CD4-positive, CD25-positive, alpha-beta regulatory T cell (primary cell): ENCODE measurements at regions not wholly inside any gene's neighbourhood (a gene's known extent, or its start where the extent isn't known, plus 50 kb on each side); places are given as distances from the start of the nearest gene placed in this dataset.
"Not testable (repeated sequence)": the region's sequence is repeated elsewhere in the genome, so short reads cannot be mapped to it uniquely, and the experiment has no call there.

ENCODE experiments used
- ATAC-seq, 2 donors: fragments of 150-1000 bp; cut with Tn5 transposase; one replicate each; pipeline ENCODE4 v1.10.0; 2021; ENCODE audit warnings: low read depth in 2 of 2, moderate number of reproducible peaks in 2 of 2, moderate library complexity in 1 of 2
- DNase-seq, 3 donors: peaks; one replicate each; pipeline versions ENCODE4 v3.0.0 to v3.0.0-alpha.2; 2012 to 2022; ENCODE audit warnings: mixed read lengths in 1 of 3
- H3K27ac ChIP-seq: one replicate; pipeline ENCODE4 v1.7.0; 2013; ENCODE audit warnings: mild to moderate bottlenecking, low read length; ENCODE audit not compliant: insufficient read depth, poor library complexity, severe bottlenecking
- H3K27me3 ChIP-seq: one replicate; pipeline ENCODE4 v1.7.0; 2013; ENCODE audit warnings: low read length; ENCODE audit not compliant: control insufficient read depth, insufficient read depth
- H3K36me3 ChIP-seq: one replicate; pipeline ENCODE4 v1.7.0; 2013; ENCODE audit warnings: mild to moderate bottlenecking, low read length, moderate library complexity; ENCODE audit not compliant: control insufficient read depth, insufficient read depth
- H3K4me1 ChIP-seq: 2 replicates; pipeline ENCODE4 v1.7.0; 2013; ENCODE audit warnings: mild to moderate bottlenecking, low read length; ENCODE audit not compliant: insufficient read depth, control insufficient read depth, poor library complexity, severe bottlenecking
- H3K4me3 ChIP-seq: one replicate; pipeline ENCODE4 v1.7.0; 2013; ENCODE audit warnings: low read depth, mild to moderate bottlenecking, low read length, moderate library complexity
- H3K9me3 ChIP-seq, 2 experiments: 1 replicate in 1 of 2; 2 replicates in 1 of 2; pipeline ENCODE4 v1.7.0; 2013; ENCODE audit warnings: low read length in 2 of 2, mild to moderate bottlenecking in 1 of 2, moderate library complexity in 1 of 2; ENCODE audit not compliant: control insufficient read depth in 2 of 2
- H3K27ac Mint-ChIP-seq, 3 donors: one replicate each; pipeline ENCODE4 v1.8.0; 2020 to 2022; ENCODE audit warnings: mild to moderate bottlenecking in 3 of 3, mixed read lengths in 3 of 3, moderate library complexity in 2 of 3
- H3K27me3 Mint-ChIP-seq: one replicate; pipeline ENCODE4 v1.8.0; 2022; ENCODE audit warnings: mild to moderate bottlenecking, mixed read lengths
- H3K36me3 Mint-ChIP-seq: one replicate; pipeline ENCODE4 v1.8.0; 2020; ENCODE audit warnings: mixed read lengths
- H3K4me1 Mint-ChIP-seq, 4 donors: one replicate each; pipeline ENCODE4 v1.8.0; 2020 to 2022; ENCODE audit warnings: mixed read lengths in 4 of 4, mild to moderate bottlenecking in 1 of 4
- H3K4me3 Mint-ChIP-seq, 4 donors: one replicate each; pipeline ENCODE4 v1.8.0; 2020 to 2022; ENCODE audit warnings: mild to moderate bottlenecking in 4 of 4, mixed read lengths in 4 of 4, moderate library complexity in 3 of 4
- H3K9me3 Mint-ChIP-seq, 7 donors: one replicate each; pipeline ENCODE4 v1.8.0; 2020 to 2022; ENCODE audit warnings: mixed read lengths in 7 of 7, mild to moderate bottlenecking in 3 of 7, moderate library complexity in 2 of 7

GRCh38 chr6:863127-863526 is 170.2 kb upstream of the EXOC2 start:
- H3K4me1 ChIP-seq, H3K27ac ChIP-seq, H3K36me3 Mint-ChIP-seq, H3K4me3 Mint-ChIP-seq, DNase-seq, H3K4me3 ChIP-seq, H3K4me1 Mint-ChIP-seq, H3K27ac Mint-ChIP-seq, H3K9me3 ChIP-seq, ATAC-seq, H3K36me3 ChIP-seq, H3K9me3 Mint-ChIP-seq: not testable (repeated sequence)
- peaks cover 11% of the 10 kb centered on the region for H3K27me3 ChIP-seq
- H3K27me3 Mint-ChIP-seq = peaks cover 13% of the 10 kb centered on the region

- Mint-ChIP-seq H3K4me3 (no peak overlapping the region), H3K27ac (no peak overlapping the region), H3K4me1 (no peaks in the 10 kb centered on the region), H3K9me3 (no peaks in the 10 kb centered on the region), H3K36me3 (no peaks in the 10 kb centered on the region), H3K27me3 (peaks cover 11% of the 10 kb centered on the region)
- H3K4me3 ChIP-seq = no peak overlapping the region
- no peaks in the 10 kb centered on the region for H3K36me3 ChIP-seq
- H3K4me1 ChIP-seq = no peaks in the 10 kb centered on the region
- H3K27ac ChIP-seq = no peak overlapping the region
- no peak for ATAC-seq
- peaks cover 11% of the 10 kb centered on the region for H3K27me3 ChIP-seq
- no peaks in the 10 kb centered on the region for H3K9me3 ChIP-seq
- DNase-seq = no peak
Measured at GRCh38 chr6:859936-860335, 167.0 kb upstream of the EXOC2 start.

- H3K4me1 Mint-ChIP-seq = no peaks in the 10 kb centered on the region
- Histone ChIP-seq H3K9me3 (no peaks in the 10 kb centered on the region), H3K36me3 (no peaks in the 10 kb centered on the region)
Measured at GRCh38 chr6:854406-855118, 161.6 kb upstream of the EXOC2 start.

GRCh38 chr6:852216-852615 is 159.3 kb upstream of the EXOC2 start:
- not testable (repeated sequence) for H3K4me1 Mint-ChIP-seq, H3K27me3 ChIP-seq, H3K9me3 Mint-ChIP-seq, ATAC-seq, DNase-seq, H3K9me3 ChIP-seq, H3K27ac Mint-ChIP-seq, H3K4me3 ChIP-seq, H3K27me3 Mint-ChIP-seq, H3K4me3 Mint-ChIP-seq, H3K36me3 Mint-ChIP-seq, H3K36me3 ChIP-seq, H3K4me1 ChIP-seq, H3K27ac ChIP-seq

More at GRCh38 chr6:854406-855118, 161.6 kb upstream of the EXOC2 start:
- H3K27ac ChIP-seq = no peak overlapping the region
- no peak for DNase-seq
- Mint-ChIP-seq H3K9me3 (peaks cover 0 to 8% (median 2%) of the 10 kb centered on the region in 7 donors), H3K4me3 (no peak overlapping the region), H3K27me3 (peaks cover 4% of the 10 kb centered on the region), H3K27ac (no peak overlapping the region), H3K36me3 (no peaks in the 10 kb centered on the region)
- peaks cover 1% of the 10 kb centered on the region for H3K27me3 ChIP-seq
- no peaks in the 10 kb centered on the region for H3K4me1 ChIP-seq
- no peak overlapping the region for H3K4me3 ChIP-seq
- no peak for ATAC-seq

- ATAC-seq = no peak
- Histone ChIP-seq H3K27me3 (peaks cover 6% of the 10 kb centered on the region), H3K9me3 (no peaks in the 10 kb centered on the region), H3K36me3 (no peaks in the 10 kb centered on the region), H3K4me1 (no peaks in the 10 kb centered on the region), H3K4me3 (no peak overlapping the region), H3K27ac (no peak overlapping the region)
- peaks cover 0 to 8% (median 2%) of the 10 kb centered on the region in 7 donors for H3K9me3 Mint-ChIP-seq
- no peak for DNase-seq
- H3K4me3 Mint-ChIP-seq = no peak overlapping the region
- no peaks in the 10 kb centered on the region for H3K27me3 Mint-ChIP-seq
- no peak overlapping the region for H3K27ac Mint-ChIP-seq
- no peaks in the 10 kb centered on the region for H3K36me3 Mint-ChIP-seq
- no peaks in the 10 kb centered on the region for H3K4me1 Mint-ChIP-seq
Measured at GRCh38 chr6:849075-849506, 156.2 kb upstream of the EXOC2 start.

GRCh38 chr6:845566-845965 is 152.6 kb upstream of the EXOC2 start:
- Histone ChIP-seq H3K27me3 (peaks cover 12% of the 10 kb centered on the region), H3K9me3 (no peaks in the 10 kb centered on the region), H3K4me3 (no peak overlapping the region), H3K27ac (no peak overlapping the region), H3K36me3 (no peaks in the 10 kb centered on the region), H3K4me1 (no peaks in the 10 kb centered on the region)
- peaks cover 9% of the 10 kb centered on the region for H3K27me3 Mint-ChIP-seq
- DNase-seq = no peak
- H3K4me1 Mint-ChIP-seq = no peaks in the 10 kb centered on the region
- H3K36me3 Mint-ChIP-seq = no peaks in the 10 kb centered on the region
- H3K4me3 Mint-ChIP-seq = no peak overlapping the region
- H3K27ac Mint-ChIP-seq = no peak overlapping the region
- no peak for ATAC-seq
- peaks cover 0 to 3% (median 2%) of the 10 kb centered on the region in 7 donors for H3K9me3 Mint-ChIP-seq

- no peak for ATAC-seq
- Mint-ChIP-seq H3K27me3 (peaks cover 9% of the 10 kb centered on the region), H3K4me3 (no peak overlapping the region), H3K27ac (no peak overlapping the region), H3K4me1 (no peaks in the 10 kb centered on the region), H3K9me3 (peaks cover 0 to 3% (median under 1%) of the 10 kb centered on the region in 7 donors), H3K36me3 (no peaks in the 10 kb centered on the region)
- no peaks in the 10 kb centered on the region for H3K36me3 ChIP-seq
- H3K4me3 ChIP-seq = no peak overlapping the region
- H3K27ac ChIP-seq = no peak overlapping the region
- DNase-seq = no peak
- H3K4me1 ChIP-seq = no peaks in the 10 kb centered on the region
- H3K9me3 ChIP-seq = no peaks in the 10 kb centered on the region
- H3K27me3 ChIP-seq = peaks cover 14% of the 10 kb centered on the region
Measured at GRCh38 chr6:845101-845500, 152.2 kb upstream of the EXOC2 start.

- Mint-ChIP-seq H3K4me1 (no peaks in the 10 kb centered on the region), H3K4me3 (no peak overlapping the region), H3K27ac (no peak overlapping the region), H3K27me3 (peaks cover 14% of the 10 kb centered on the region), H3K36me3 (no peaks in the 10 kb centered on the region), H3K9me3 (peaks cover 0 to 7% (median 2%) of the 10 kb centered on the region in 7 donors)
- no peak overlapping the region for H3K4me3 ChIP-seq
- H3K4me1 ChIP-seq = no peaks in the 10 kb centered on the region
- peaks cover 14% of the 10 kb centered on the region for H3K27me3 ChIP-seq
- ATAC-seq = no peak
- H3K36me3 ChIP-seq = no peaks in the 10 kb centered on the region
- H3K9me3 ChIP-seq = no peaks in the 10 kb centered on the region
- no peak for DNase-seq
- no peak overlapping the region for H3K27ac ChIP-seq
Measured at GRCh38 chr6:842141-842540, 149.2 kb upstream of the EXOC2 start.
